Body of pancreas (tissue), 4 donors: ENCODE measurements at regions not wholly inside any gene's neighbourhood (a gene's known extent, or its start where the extent isn't known, plus 50 kb on each side); places are given as distances from the start of the nearest gene placed in this dataset.
A peak's percentile ranks its signal among the peaks of the same experiment; 100 is the strongest.

Source experiments
- ATAC-seq: fragments of 150-250 bp; one replicate; pipeline ENCODE4 v1.9.1; 2016
- DNase-seq, 4 donors: peaks; one replicate each; pipeline ENCODE4 v3.0.0-alpha.2; 2019
- H3K27ac ChIP-seq, 4 donors: fragments of 200-600 bp; sonication (generic); 1 replicate in 3 of 4; 2 replicates in 1 of 4; pipeline versions ENCODE4 v1.5.1 to v1.6.1; 2016 to 2019; ENCODE audit warnings: mild to moderate bottlenecking in 1 of 4, mixed read lengths in 1 of 4, moderate library complexity in 1 of 4
- H3K27me3 ChIP-seq, 2 donors: fragments of 200-600 bp; sonication (generic); one replicate each; pipeline ENCODE4 v1.6.0; 2016; ENCODE audit warnings: mild to moderate bottlenecking in 1 of 2
- H3K36me3 ChIP-seq, 2 donors: fragments of 200-600 bp; sonication (generic); replicated peaks in 1 of 2; 2 replicates each; pipeline ENCODE4 v1.5.1; 2016; ENCODE audit warnings: low read depth in 2 of 2; ENCODE audit not compliant: insufficient read depth in 1 of 2
- H3K4me1 ChIP-seq: fragments of 200-600 bp; sonication (generic); one replicate; pipeline ENCODE4 v1.6.0; 2016
- H3K4me3 ChIP-seq, 2 donors: fragments of 200-600 bp; sonication (generic); 1 replicate in 1 of 2; 2 replicates in 1 of 2; pipeline ENCODE4 v1.5.1; 2016 to 2019
- H3K9me3 ChIP-seq, 3 donors: fragments of 200-600 bp; sonication (generic); 1 replicate in 2 of 3; 2 replicates in 1 of 3; pipeline ENCODE4 v1.5.1; 2016
- POLR2A ChIP-seq, 3 donors: fragments of 450-650 bp; IDR thresholded peaks; one replicate each; pipeline ENCODE4 v1.6.1; 2016; ENCODE audit warnings: antibody characterized with exemption in 3 of 3, mild to moderate bottlenecking in 2 of 3
- WGBS, 2 donors: methylation state at CpG; one replicate each; pipeline ENCODE4 v1.1.5; 2017; 5-methylcytosine and 5-hydroxymethylcytosine counted together
- intact Hi-C: fragments of 100-400 bp; cut with DNase I; formaldehyde crosslinking; loops from one replicate; pipeline ENCODE4 v1.15.1; 2023
- TF ChIP-seq, protein P1 (sequence below), 7 experiments: fragments of 450-650 bp in 4 of 7; fragments of 200-600 bp in 3 of 7; sonication (generic) in 3 of 7; IDR thresholded peaks; one replicate each; pipeline ENCODE4 v1.5.1; 2016 to 2019; ENCODE audit warnings: antibody characterized with exemption in 7 of 7

DNA sequence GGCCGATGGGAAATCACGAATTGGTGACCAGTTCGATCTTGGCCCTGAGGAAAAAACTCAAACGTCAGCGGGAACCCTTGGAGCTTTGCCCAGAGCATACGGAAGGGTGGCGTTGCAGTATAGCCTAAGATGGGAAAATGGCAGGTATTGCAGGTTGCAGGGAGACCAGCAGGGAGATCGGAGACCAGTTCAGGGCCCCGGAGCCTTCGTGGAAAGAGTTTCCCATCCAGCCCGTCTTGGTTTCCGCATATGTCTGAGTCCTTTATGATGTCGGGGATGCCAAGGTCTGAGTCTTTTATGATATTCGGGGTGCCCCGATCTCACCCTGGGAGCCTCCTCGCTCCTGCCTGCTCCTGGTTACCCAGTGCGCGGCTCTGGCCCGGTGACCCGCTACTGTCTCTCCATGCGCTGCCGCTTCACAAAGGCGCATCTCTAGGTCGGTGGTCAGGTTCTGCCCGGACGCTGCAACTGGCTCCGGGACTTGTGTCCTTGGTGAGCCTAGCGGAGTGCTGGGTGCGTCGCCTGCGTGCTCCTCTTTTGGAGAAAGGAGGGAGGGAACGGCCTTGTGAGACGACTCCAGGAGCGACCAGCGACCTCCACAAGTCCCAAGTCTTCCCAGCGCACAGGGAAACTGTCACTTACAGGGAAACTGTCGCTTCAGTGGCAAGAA, 94.2 kb downstream of the PRKAB2 start:
- 8 to 21% methylated on average over 21 to 37 of the region's 37 CpGs for WGBS, 2 donors
- Histone ChIP-seq H3K9me3 (no peaks in the 10 kb centered on the region), H3K36me3 (no peaks in the 10 kb centered on the region), H3K4me1 (peaks cover 28% of the 10 kb centered on the region), H3K27me3 (peaks cover 0 to 37% of the 10 kb centered on the region in 2 donors), H3K4me3 (no peak overlapping the region), H3K27ac (no peak overlapping the region)
- DNase-seq (no peak), ATAC-seq (no peak)
- TF ChIP-seq, protein P1, sequence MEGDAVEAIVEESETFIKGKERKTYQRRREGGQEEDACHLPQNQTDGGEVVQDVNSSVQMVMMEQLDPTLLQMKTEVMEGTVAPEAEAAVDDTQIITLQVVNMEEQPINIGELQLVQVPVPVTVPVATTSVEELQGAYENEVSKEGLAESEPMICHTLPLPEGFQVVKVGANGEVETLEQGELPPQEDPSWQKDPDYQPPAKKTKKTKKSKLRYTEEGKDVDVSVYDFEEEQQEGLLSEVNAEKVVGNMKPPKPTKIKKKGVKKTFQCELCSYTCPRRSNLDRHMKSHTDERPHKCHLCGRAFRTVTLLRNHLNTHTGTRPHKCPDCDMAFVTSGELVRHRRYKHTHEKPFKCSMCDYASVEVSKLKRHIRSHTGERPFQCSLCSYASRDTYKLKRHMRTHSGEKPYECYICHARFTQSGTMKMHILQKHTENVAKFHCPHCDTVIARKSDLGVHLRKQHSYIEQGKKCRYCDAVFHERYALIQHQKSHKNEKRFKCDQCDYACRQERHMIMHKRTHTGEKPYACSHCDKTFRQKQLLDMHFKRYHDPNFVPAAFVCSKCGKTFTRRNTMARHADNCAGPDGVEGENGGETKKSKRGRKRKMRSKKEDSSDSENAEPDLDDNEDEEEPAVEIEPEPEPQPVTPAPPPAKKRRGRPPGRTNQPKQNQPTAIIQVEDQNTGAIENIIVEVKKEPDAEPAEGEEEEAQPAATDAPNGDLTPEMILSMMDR (IDR thresholded peaks at IDR 0.05) = no peak
- no peak for TF ChIP-seq POLR2A (IDR thresholded peaks at IDR 0.05)
- intact Hi-C loops = no loop called here

DNA sequence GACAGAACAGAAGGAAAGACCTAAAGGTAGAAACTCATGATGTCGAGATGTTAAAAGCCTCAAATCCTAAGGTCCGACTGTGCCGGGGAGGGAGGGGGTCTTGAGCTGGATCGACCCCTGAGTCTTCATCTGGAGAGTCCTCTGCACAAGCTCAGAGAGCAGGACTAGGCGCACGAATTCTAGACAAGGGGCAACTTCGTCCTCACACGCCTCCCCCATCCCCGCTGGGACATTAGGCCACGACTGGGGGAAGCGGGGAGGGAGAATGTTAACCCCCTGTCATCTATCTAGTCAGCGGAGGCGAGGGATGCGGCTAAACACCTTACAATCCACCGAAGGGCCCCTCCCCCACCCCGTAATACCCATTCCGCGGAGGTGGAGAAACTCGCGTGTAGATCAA, 94.7 kb downstream of the PRKAB2 start:
- H3K27ac ChIP-seq = no peak overlapping the region
- no peaks in the 10 kb centered on the region for H3K9me3 ChIP-seq
- intact Hi-C loops = no loop called here
- no peak for DNase-seq
- WGBS, 2 donors = 12 to 17% methylated on average over 9 to 20 of the region's 20 CpGs
- peaks cover 32% of the 10 kb centered on the region for H3K4me1 ChIP-seq
- TF ChIP-seq, protein P1 (IDR thresholded peaks at IDR 0.05) = no peak
- TF ChIP-seq POLR2A (IDR thresholded peaks at IDR 0.05) = no peak
- no peak for ATAC-seq
- H3K27me3 ChIP-seq = peaks cover 0 to 36% of the 10 kb centered on the region in 2 donors
- H3K4me3 ChIP-seq = no peak overlapping the region
- no peaks in the 10 kb centered on the region for H3K36me3 ChIP-seq

GRCh38 chr1:147077081-147077480, 95.2 kb downstream of the PRKAB2 start:
- H3K36me3 ChIP-seq = no peaks in the 10 kb centered on the region
- H3K27me3 ChIP-seq = peaks cover 0 to 33% of the 10 kb centered on the region in 2 donors
- intact Hi-C loops = no loop called here
- 26 to 50% methylated on average over 14 to 28 of the region's 28 CpGs for WGBS, 2 donors
- peaks cover 33% of the 10 kb centered on the region for H3K4me1 ChIP-seq
- TF ChIP-seq POLR2A (IDR thresholded peaks at IDR 0.05) = no peak
- H3K27ac ChIP-seq = no peak overlapping the region
- DNase-seq (no peak), ATAC-seq (no peak)
- H3K9me3 ChIP-seq = no peaks in the 10 kb centered on the region
- H3K4me3 ChIP-seq = no peak overlapping the region

GRCh38 chr1:147076442-147076841, 95.8 kb downstream of the PRKAB2 start:
- Histone ChIP-seq H3K4me3 (no peak overlapping the region), H3K27ac (no peak overlapping the region), H3K36me3 (no peaks in the 10 kb centered on the region), H3K4me1 (peaks cover 33% of the 10 kb centered on the region), H3K9me3 (no peaks in the 10 kb centered on the region), H3K27me3 (peaks cover 0 to 33% of the 10 kb centered on the region in 2 donors)
- intact Hi-C loops = no loop called here
- 68 to 82% methylated on average over 7 of the region's 7 CpGs for WGBS, 2 donors
- ATAC-seq (no peak), DNase-seq (no peak)
- no peak for TF ChIP-seq POLR2A (IDR thresholded peaks at IDR 0.05)
- TF ChIP-seq, protein P1 (IDR thresholded peaks at IDR 0.05) = no peak

DNA sequence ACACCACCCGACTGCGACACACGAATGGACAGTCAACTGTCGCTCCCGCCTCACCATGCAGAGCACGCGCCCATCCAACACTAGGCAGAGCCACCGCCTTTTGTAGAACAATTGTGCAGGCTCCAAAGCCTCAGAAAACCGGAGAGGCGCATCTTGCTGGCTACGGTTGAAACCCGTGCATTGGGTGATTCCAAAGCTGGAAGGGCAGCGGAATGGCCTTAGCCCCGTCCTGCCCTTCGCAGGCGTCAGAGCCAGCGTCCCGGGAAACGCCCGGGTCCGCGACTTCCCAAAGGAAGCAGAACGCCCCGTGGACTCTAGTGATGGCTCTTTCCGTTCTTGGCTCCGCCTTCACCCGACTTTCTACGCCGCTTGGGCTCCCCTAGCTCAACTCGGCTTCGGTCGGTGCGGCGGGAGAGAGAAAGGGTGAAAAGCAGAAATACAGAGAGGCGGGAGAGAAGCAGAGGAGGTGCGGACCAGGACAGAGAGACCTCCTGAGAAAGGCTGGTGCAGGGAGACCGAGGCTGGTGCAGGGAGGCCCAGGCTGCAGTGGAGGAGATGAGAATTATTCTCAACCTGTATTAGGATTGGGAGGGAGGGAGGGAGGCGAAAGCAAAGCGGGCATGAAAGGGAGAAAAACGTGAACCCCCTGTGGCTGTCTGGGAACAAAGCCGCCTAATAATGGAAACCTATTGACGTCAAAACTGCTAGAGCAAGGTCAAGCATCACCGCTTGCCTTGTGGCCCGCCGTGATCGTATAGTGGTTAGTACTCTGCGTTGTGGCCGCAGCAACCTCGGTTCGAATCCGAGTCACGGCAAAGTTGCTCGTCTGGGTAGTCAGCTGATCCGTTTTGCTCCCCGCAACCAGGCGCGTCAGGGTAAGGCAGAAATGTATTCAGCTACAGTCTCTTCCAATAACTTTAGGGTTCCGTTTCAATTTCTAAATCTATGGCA, 99.5 kb downstream of the PRKAB2 start:
- H3K27me3 ChIP-seq = peaks cover 0 to 6% of the 10 kb centered on the region in 2 donors
- H3K27ac ChIP-seq = no peak overlapping the region
- H3K4me1 ChIP-seq = peaks cover 5% of the 10 kb centered on the region
- no peak overlapping the region for H3K4me3 ChIP-seq
- no peaks in the 10 kb centered on the region for H3K9me3 ChIP-seq
- no peak for TF ChIP-seq POLR2A (IDR thresholded peaks at IDR 0.05)
- TF ChIP-seq, protein P1 (IDR thresholded peaks at IDR 0.05) = no peak
- no peak for ATAC-seq
- peak in 1 of 4 donors; percentile 21 for DNase-seq
- WGBS, 2 donors = 7 to 12% methylated on average over 54 to 58 of the region's 58 CpGs
- intact Hi-C loops = no loop called here
- no peaks in the 10 kb centered on the region for H3K36me3 ChIP-seq
